Smooth muscle cell (in vitro differentiated cells): ENCODE measurements at regions not wholly inside any gene's neighbourhood (a gene's known extent, or its start where the extent isn't known, plus 50 kb on each side); places are given as distances from the start of the nearest gene placed in this dataset. TPM values are rescaled to one million over a fixed set of nuclear protein-coding genes. Genes with fewer than 3 reads are reported as not detected.
"Not testable (repeated sequence)": the region's sequence is repeated elsewhere in the genome, so short reads cannot be mapped to it uniquely, and the experiment has no call there.

ENCODE experiments used
- DNase-seq: peaks from one replicate; lab custom pipeline; 2025; ENCODE audit not compliant: unreplicated experiment; lab: John Stamatoyannopoulos, UW
- H2AFZ ChIP-seq: fragments of 200-600 bp; sonication (generic); 2 replicates; pipeline ENCODE4 v1.6.0; 2016; ENCODE audit warnings: antibody characterized with exemption, low read depth, mild to moderate bottlenecking
- H3F3A ChIP-seq: fragments of 200-600 bp; sonication (generic); 2 replicates; pipeline ENCODE4 v1.6.0; 2017; ENCODE audit warnings: antibody characterized with exemption, low read depth
- H3K27ac ChIP-seq: fragments of 200-600 bp; sonication (generic); 2 replicates; pipeline ENCODE4 v1.5.1; 2016; ENCODE audit warnings: low read depth, mild to moderate bottlenecking
- H3K27me3 ChIP-seq: fragments of 200-600 bp; sonication (generic); 2 replicates; pipeline ENCODE4 v1.6.1; 2016; ENCODE audit warnings: low read depth, mild to moderate bottlenecking
- H3K36me3 ChIP-seq: fragments of 200-600 bp; sonication (generic); 2 replicates; pipeline ENCODE4 v1.5.1; 2016; ENCODE audit warnings: low read depth
- H3K4me1 ChIP-seq: fragments of 200-600 bp; sonication (generic); 2 replicates; pipeline ENCODE4 v1.5.1; 2016; ENCODE audit warnings: low read depth
- H3K4me2 ChIP-seq: fragments of 200-600 bp; sonication (generic); 2 replicates; pipeline ENCODE4 v1.6.0; 2016; ENCODE audit warnings: mild to moderate bottlenecking
- H3K4me3 ChIP-seq: fragments of 200-600 bp; sonication (generic); 2 replicates; pipeline ENCODE4 v1.5.1; 2016; ENCODE audit warnings: mild to moderate bottlenecking
- H3K79me2 ChIP-seq: fragments of 200-600 bp; sonication (generic); 2 replicates; pipeline ENCODE4 v1.6.0; 2016; ENCODE audit warnings: low read depth, mild to moderate bottlenecking
- H3K9ac ChIP-seq: fragments of 200-600 bp; sonication (generic); 2 replicates; pipeline ENCODE4 v1.6.0; 2016; ENCODE audit warnings: low read depth
- H3K9me3 ChIP-seq: fragments of 200-600 bp; sonication (generic); replicated peaks from 2 replicates; pipeline ENCODE4 v1.5.1; 2016; ENCODE audit warnings: low read depth
- H4K20me1 ChIP-seq: fragments of 200-600 bp; sonication (generic); 2 replicates; pipeline ENCODE4 v1.6.0; 2016; ENCODE audit warnings: low read depth
- WGBS: methylation state at CpG from one replicate; pipeline ENCODE4 v1.1.7; 2016; ENCODE audit warnings: low lambda C conversion rate; 5-methylcytosine and 5-hydroxymethylcytosine counted together
- microRNA-seq: library from miRNA; unstranded; fragments of <30 nt; microRNA quantifications from one replicate; pipeline ENCODE4, GENCODE V29; 2016; ENCODE audit warnings: borderline number of aligned reads
- small RNA-seq: library from RNA; depleted of rRNA; stranded (forward); fragments of <200 nt; gene quantifications from one replicate; pipeline ENCODE3, GENCODE V24; 2014

DNA sequence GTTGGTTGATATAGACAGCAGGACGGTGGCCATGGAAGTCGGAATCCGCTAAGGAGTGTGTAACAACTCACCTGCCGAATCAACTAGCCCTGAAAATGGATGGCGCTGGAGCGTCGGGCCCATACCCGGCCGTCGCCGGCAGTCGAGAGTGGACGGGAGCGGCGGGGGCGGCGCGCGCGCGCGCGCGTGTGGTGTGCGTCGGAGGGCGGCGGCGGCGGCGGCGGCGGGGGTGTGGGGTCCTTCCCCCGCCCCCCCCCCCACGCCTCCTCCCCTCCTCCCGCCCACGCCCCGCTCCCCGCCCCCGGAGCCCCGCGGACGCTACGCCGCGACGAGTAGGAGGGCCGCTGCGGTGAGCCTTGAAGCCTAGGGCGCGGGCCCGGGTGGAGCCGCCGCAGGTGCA is 2078.3 kb upstream of the TPTE start:
- H3F3A ChIP-seq, H3K36me3 ChIP-seq, H3K9me3 ChIP-seq, H3K4me2 ChIP-seq, H3K27ac ChIP-seq, H2AFZ ChIP-seq, DNase-seq, H3K27me3 ChIP-seq, H3K79me2 ChIP-seq, H4K20me1 ChIP-seq, H3K4me3 ChIP-seq, H3K9ac ChIP-seq, H3K4me1 ChIP-seq: not testable (repeated sequence)
- WGBS, result no CpG with 5 or more reads among the region's 54 CpGs

DNA sequence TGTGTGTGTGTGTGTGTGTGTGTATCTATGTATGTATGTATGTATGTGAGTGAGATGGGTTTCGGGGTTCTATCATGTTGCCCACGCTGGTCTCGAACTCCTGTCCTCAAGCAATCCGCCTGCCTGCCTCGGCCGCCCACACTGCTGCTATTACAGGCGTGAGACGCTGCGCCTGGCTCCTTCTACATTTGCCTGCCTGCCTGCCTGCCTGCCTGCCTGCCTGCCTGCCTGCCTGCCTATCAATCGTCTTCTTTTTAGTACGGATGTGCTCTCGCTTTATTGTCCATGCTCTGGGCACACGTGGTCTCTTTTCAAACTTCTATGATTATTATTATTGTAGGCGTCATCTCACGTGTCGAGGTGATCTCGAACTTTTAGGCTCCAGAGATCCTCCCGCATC is 2071.6 kb upstream of the TPTE start:
- not testable (repeated sequence) for H3K4me3 ChIP-seq, H3K4me1 ChIP-seq, H3K9me3 ChIP-seq, H2AFZ ChIP-seq, H3F3A ChIP-seq, H3K79me2 ChIP-seq, H3K36me3 ChIP-seq, H3K27me3 ChIP-seq, H4K20me1 ChIP-seq, H3K9ac ChIP-seq, H3K27ac ChIP-seq, H3K4me2 ChIP-seq, DNase-seq
- no CpG with 5 or more reads among the region's 18 CpGs for WGBS

DNA sequence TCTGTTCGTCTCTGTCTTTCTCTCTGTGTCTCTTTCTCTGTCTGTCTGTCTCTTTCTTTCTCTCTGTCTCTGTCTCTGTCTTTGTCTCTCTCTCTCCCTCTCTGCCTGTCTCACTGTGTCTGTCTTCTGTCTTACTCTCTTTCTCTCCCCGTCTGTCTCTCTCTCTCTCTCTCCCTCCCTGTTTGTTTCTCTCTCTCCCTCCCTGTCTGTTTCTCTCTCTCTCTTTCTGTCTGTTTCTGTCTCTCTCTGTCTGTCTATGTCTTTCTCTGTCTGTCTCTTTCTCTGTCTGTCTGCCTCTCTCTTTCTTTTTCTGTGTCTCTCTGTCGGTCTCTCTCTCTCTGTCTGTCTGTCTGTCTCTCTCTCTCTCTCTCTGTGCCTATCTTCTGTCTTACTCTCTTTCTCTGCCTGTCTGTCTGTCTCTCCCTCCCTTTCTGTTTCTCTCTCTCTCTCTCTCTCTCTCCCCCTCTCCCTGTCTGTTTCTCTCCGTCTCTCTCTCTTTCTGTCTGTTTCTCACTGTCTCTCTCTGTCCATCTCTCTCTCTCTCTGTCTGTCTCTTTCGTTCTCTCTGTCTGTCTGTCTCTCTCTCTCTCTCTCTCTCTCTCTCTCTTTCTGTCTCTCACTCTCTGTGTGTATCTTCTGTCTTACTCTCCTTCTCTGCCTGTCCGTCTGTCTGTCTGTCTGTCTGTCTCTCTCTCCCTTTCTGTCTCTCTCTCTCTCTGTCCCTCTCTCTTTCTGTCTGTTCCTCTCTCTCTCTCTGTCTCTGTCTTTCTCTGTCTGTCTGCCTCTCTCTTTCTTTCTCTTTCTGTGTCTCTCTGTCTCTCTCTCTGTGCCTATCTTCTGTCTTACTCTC is 2065.9 kb upstream of the TPTE start:
- H2AFZ ChIP-seq, H3K4me2 ChIP-seq, DNase-seq: not testable (repeated sequence)

GRCh38 chr21:8464403-8465152 is 2056.8 kb upstream of the TPTE start:
- H3K36me3 ChIP-seq, H3K9ac ChIP-seq, H2AFZ ChIP-seq, H3K27me3 ChIP-seq, H3K79me2 ChIP-seq, DNase-seq, H3K27ac ChIP-seq, H3K4me2 ChIP-seq, H3K4me1 ChIP-seq, H3K4me3 ChIP-seq, H3F3A ChIP-seq, H3K9me3 ChIP-seq, H4K20me1 ChIP-seq: not testable (repeated sequence)
- no CpG with 5 or more reads among the region's 3 CpGs for WGBS

More for the DNA sequence above, 2065.9 kb upstream of the TPTE start:
- H3K4me1 ChIP-seq, H3K9me3 ChIP-seq, H4K20me1 ChIP-seq, H3K36me3 ChIP-seq, H3K27me3 ChIP-seq, H3K4me3 ChIP-seq, H3K79me2 ChIP-seq, H3K27ac ChIP-seq, H3K9ac ChIP-seq, H3F3A ChIP-seq: not testable (repeated sequence)
- whole genome bisulfite sequencing, result no CpG with 5 or more reads among the region's 6 CpGs

DNA sequence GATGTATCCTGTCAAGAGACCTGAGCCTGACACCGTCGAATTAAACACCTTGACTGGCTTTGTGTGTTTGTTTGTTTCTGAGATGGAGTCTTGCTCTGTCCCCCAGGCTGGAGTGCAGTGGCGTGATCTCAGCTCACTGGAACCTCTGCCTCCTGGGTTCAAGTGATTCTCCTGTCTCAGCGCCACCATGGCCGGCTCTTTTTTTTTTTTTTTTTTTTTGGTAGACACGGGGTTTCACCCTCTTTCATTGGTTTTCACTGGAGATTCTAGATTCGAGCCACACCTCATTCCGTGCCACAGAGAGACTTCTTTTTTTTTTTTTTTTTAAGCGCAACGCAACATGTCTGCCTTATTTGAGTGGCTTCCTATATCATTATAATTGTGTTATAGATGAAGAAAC is 2054.7 kb upstream of the TPTE start:
- H3K4me3 ChIP-seq, DNase-seq, H3F3A ChIP-seq, H3K9ac ChIP-seq, H4K20me1 ChIP-seq, H3K4me1 ChIP-seq, H3K9me3 ChIP-seq, H3K27me3 ChIP-seq, H3K4me2 ChIP-seq, H3K79me2 ChIP-seq, H3K27ac ChIP-seq, H2AFZ ChIP-seq, H3K36me3 ChIP-seq: not testable (repeated sequence)
- 87% methylated on average over 6 of the region's 10 CpGs for WGBS

Small RNA genes in the stretch of these regions (microRNA-seq; reads per million reads assigned to microRNA genes)
- not detected for gene MIR6724-3
- not detected for gene MIR6724-4

Small RNA genes in the stretch of these regions (small RNA-seq; reads per million reads assigned to genes)
- gene MIR6724-3, result not detected
- gene MIR6724-4, result not detected
- not detected for gene RF01518
- not detected for gene RNA5-8SN2
